ENCODE measurements at regions not wholly inside any gene's neighbourhood (a gene's known extent, or its start where the extent isn't known, plus 50 kb on each side); places are given as distances from the start of the nearest gene placed in this dataset.
"Not testable (repeated sequence)": the region's sequence is repeated elsewhere in the genome, so short reads cannot be mapped to it uniquely, and the experiment has no call there.

- H3K36me3 ChIP-seq (replicated peaks in 1 of 2; ENCODE audit: insufficient read depth in 1 of 2, low read depth in 2 of 2), result no peaks in the 10 kb centered on the region
- H3K27me3 ChIP-seq, result no peaks in the 10 kb centered on the region
- H3K9me3 ChIP-seq, result no peaks in the 10 kb centered on the region
- ATAC-seq (no peak), DNase-seq (no peak)
- no peak overlapping the region for H3K27ac ChIP-seq
- 70 to 85% methylated on average over 5 of the region's 5 CpGs for WGBS, 2 donors
- intact Hi-C loops (cut with DNase I), result no loop called here
- H3K4me3 ChIP-seq, result no peak overlapping the region
- TF ChIP-seq CTCF (IDR thresholded peaks at IDR 0.05), result no peak
- H3K4me1 ChIP-seq, result no peaks in the 10 kb centered on the region
Measured at GRCh38 chr12:46562625-46563225, 190.2 kb upstream of the SLC38A2 start.

- WGBS, 2 donors, result 84 to 91% methylated on average over 7 of the region's 7 CpGs
- DNase-seq; H3K9me3 ChIP-seq; H3K4me1 ChIP-seq; H3K27ac ChIP-seq; H3K4me3 ChIP-seq; ATAC-seq; intact Hi-C loops (cut with DNase I); H3K27me3 ChIP-seq; H3K36me3 ChIP-seq (replicated peaks in 1 of 2; ENCODE audit: insufficient read depth in 1 of 2, low read depth in 2 of 2): not testable (repeated sequence)
Measured at GRCh38 chr12:46561769-46562624, 189.4 kb upstream of the SLC38A2 start.

- TF ChIP-seq POLR2A (IDR thresholded peaks at IDR 0.05) (no peak), CTCF (IDR thresholded peaks at IDR 0.05) (no peak)
- Histone ChIP-seq H3K27me3 (no peaks in the 10 kb centered on the region), H3K36me3 (replicated peaks in 1 of 2; ENCODE audit: insufficient read depth in 1 of 2, low read depth in 2 of 2) (no peaks in the 10 kb centered on the region), H3K27ac (no peak overlapping the region), H3K4me1 (peaks cover 4% of the 10 kb centered on the region), H3K4me3 (no peak overlapping the region), H3K9me3 (no peaks in the 10 kb centered on the region)
- intact Hi-C loops (cut with DNase I), result no loop called here
- ATAC-seq (no peak), DNase-seq (no peak)
- WGBS, 2 donors, result 86 to 90% methylated on average over 1 of the region's 1 CpG
Measured at GRCh38 chr12:46560874-46561273, 188.3 kb upstream of the SLC38A2 start.

- 82 to 83% methylated on average over 2 of the region's 2 CpGs for WGBS, 2 donors
- intact Hi-C loops (cut with DNase I), result no loop called here
- Histone ChIP-seq H3K4me3 (no peak overlapping the region), H3K9me3 (no peaks in the 10 kb centered on the region), H3K4me1 (peaks cover 10% of the 10 kb centered on the region), H3K36me3 (replicated peaks in 1 of 2; ENCODE audit: insufficient read depth in 1 of 2, low read depth in 2 of 2) (no peaks in the 10 kb centered on the region), H3K27me3 (no peaks in the 10 kb centered on the region), H3K27ac (no peak overlapping the region)
- no peak for ATAC-seq
- DNase-seq, result no peak
- no peak for TF ChIP-seq POLR2A (IDR thresholded peaks at IDR 0.05)
- no peak for TF ChIP-seq CTCF (IDR thresholded peaks at IDR 0.05)
Measured at GRCh38 chr12:46560089-46560488, 187.5 kb upstream of the SLC38A2 start.

- intact Hi-C loops (cut with DNase I), result no loop called here
- DNase-seq (no peak), ATAC-seq (no peak)
- Histone ChIP-seq H3K4me3 (no peak overlapping the region), H3K4me1 (peaks cover 10% of the 10 kb centered on the region), H3K36me3 (replicated peaks in 1 of 2; ENCODE audit: insufficient read depth in 1 of 2, low read depth in 2 of 2) (no peaks in the 10 kb centered on the region), H3K9me3 (no peaks in the 10 kb centered on the region), H3K27me3 (no peaks in the 10 kb centered on the region), H3K27ac (no peak overlapping the region)
- WGBS, 2 donors, result 77 to 78% methylated on average over 5 of the region's 5 CpGs
- TF ChIP-seq POLR2A (IDR thresholded peaks at IDR 0.05) (no peak), CTCF (IDR thresholded peaks at IDR 0.05) (no peak)
Measured at GRCh38 chr12:46559311-46559710, 186.7 kb upstream of the SLC38A2 start.

Data from body of pancreas (tissue), 4 donors.